GM18858 (cell line): ENCODE measurements at regions not wholly inside any gene's neighbourhood (a gene's known extent, or its start where the extent isn't known, plus 50 kb on each side); places are given as distances from the start of the nearest gene placed in this dataset.

Experiments
- ATAC-seq: cut with Tn5 transposase; IDR thresholded peaks from one replicate; pipeline ENCODE4 v1.9.1; 2021; ENCODE audit not compliant: unreplicated experiment

DNA sequence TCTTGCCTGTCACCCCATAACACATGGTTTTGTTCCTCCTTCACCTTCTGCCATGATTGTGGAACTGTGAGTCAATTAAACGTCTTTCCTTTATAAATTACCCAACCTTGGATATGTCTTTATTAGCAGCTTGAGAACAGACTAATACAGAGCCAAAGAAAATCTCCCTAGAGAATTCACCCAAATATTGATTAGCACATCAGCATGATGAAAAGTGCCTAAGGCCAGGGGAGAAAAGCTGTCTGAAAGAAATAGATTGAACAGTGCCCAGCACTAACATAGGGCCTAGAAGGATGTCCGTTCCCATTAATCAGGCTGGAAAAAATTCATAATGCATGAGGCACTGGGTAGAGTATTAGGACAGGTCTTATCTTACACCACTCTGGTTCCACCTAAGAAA lies 111.9 kb upstream of the CALN1 start:
- ATAC-seq: no peak

- no peak for ATAC-seq
Observed at GRCh38 chr7:72504061-72504706, 92.0 kb upstream of the CALN1 start.

GRCh38 chr7:72503644-72504043 lies 91.5 kb upstream of the CALN1 start:
- no peak for ATAC-seq

DNA sequence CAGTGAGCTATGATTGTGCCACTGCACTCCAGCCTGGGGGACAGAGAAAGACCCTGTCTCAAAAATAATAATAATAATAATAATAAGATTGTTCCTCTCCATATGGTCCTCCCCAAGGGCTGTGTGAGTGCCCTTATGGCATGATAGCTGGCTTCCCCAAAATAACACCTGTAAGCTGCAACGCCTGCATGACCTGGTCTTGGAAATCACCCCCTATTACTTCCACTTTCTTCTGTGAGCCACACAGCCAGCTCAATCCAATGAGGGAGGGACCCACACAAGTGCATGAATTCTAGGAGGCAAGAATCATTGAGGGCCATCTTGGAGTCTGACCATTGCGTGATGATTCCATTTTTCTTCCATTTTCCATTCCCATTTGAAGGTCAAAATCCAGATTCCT lies 82.7 kb upstream of the CALN1 start:
- no peak for ATAC-seq

GRCh38 chr7:72493850-72494661 lies 81.9 kb upstream of the CALN1 start:
- peak; percentile 53 for ATAC-seq

- no peak for ATAC-seq
Observed at GRCh38 chr7:72492461-72493065, 80.4 kb upstream of the CALN1 start.

DNA sequence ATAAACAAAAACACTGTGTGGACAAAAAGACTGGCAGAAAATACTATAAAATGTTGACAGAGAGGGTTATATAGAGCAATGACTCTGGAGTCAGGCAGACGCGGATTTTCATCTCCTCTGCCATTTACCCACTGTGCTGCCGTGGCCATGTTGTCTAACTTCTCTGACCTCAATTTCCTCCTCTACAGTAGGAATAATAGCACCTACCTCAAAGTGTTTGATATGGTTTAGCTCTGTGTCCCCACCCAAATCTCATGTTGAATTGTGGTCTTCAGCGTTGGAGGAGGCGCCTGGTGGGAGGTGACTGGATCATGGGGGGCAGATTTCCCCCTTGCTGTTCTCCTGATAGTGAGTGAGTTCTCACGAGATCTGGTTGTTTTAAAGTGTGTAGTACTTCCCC lies 78.2 kb upstream of the CALN1 start:
- ATAC-seq: no peak

DNA sequence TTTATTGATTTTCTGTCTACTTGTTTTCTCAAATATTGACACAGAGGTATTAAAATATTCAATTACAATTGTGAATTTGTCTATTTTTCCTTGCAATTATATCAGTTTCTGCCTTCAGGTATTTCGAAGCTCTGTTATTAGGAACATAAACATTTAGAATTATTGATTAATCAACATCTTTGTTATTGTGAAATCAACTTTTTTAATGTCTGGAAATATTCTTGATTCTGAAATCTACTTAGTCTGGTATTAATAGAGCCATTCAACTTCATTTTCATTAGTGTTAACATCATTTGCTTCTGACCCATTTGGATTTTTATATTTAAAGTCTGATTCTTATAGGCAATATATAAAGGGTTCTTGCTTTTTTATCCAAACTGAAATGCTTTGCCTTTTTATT lies 69.8 kb upstream of the CALN1 start:
- no peak for ATAC-seq

DNA sequence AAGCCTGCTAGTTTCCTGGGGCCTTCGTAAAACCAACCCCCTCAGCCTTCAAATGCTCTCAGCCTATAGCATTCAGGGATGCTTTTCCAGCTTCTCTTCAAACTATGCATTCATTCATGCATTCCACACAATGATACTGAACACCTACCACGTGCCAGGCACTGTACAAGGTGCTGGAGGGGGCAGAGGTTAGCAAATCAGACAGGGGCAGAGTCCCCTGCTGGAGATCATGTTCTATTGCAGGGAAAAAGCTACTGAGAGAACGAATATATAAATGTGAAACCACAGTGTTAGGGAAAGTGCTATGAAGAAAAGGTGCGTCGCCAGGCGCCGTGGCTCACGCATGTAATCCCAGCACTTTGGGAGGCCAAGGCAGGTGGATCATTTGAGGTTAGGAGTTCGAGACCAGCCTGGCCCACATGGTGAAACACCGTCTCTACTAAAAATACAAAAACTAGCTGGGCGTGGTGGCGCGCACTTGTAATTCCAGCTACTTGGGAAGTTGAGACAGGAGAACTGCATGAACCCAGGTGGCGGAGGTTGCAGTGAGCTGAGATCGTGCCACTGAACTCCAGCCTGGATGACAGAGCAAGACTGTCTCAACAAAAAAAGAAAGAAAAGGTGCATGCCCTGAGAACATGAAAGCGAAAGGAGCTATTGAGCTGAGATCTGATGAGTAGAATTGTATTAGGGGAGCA lies 64.6 kb upstream of the CALN1 start:
- ATAC-seq: no peak

GRCh38 chr7:72467237-72467636 lies 55.1 kb upstream of the CALN1 start:
- no peak for ATAC-seq

GRCh38 chr7:72466797-72467196 lies 54.7 kb upstream of the CALN1 start:
- ATAC-seq: no peak

DNA sequence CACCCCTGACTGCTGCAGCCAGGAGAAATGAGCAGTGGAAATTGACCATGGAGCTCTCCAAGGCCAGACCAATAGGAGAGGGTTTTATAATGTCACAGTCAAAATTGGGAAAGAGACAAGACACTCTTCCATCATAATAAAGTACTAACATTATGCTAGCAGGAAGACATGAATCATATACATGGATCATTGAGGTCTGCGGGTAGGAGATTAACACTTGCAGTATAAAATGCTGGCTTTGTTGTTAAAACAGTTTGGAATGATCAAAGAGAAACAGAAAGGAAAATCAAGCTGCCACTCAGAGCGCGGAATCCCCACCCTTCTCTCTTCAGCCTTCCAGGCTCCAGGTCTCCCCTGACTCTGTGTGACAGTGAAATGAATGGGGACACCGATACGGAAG lies 53.4 kb upstream of the CALN1 start:
- no peak for ATAC-seq

GRCh38 chr7:72462311-72462710 lies 50.2 kb upstream of the CALN1 start:
- ATAC-seq: no peak
